ENCODE measurements at regions not wholly inside any gene's neighbourhood (a gene's known extent, or its start where the extent isn't known, plus 50 kb on each side); places are given as distances from the start of the nearest gene placed in this dataset.

- DNase-seq, result no peak
These were observed 148.5 kb downstream of the SOX2 start for GRCh38 chr3:181860235-181860634.

GRCh38 chr3:181862502-181862901, 150.8 kb downstream of the SOX2 start:
- DNase-seq, result no peak

- no peak for DNase-seq
These were observed 156.9 kb downstream of the SOX2 start for GRCh38 chr3:181868576-181869082.

- no peak for DNase-seq
These were observed 161.2 kb downstream of the SOX2 start for GRCh38 chr3:181872887-181873286.

- DNase-seq, result no peak
These were observed 168.2 kb downstream of the SOX2 start for GRCh38 chr3:181879926-181880325.

- DNase-seq, result no peak
These were observed 168.6 kb downstream of the SOX2 start for GRCh38 chr3:181880331-181880730.

GRCh38 chr3:181881749-181882148, 170.0 kb downstream of the SOX2 start:
- DNase-seq, result no peak

- no peak for DNase-seq
These were observed 174.3 kb downstream of the SOX2 start for GRCh38 chr3:181885868-181886630.

GRCh38 chr3:181886676-181887075, 175.0 kb downstream of the SOX2 start:
- no peak for DNase-seq

- DNase-seq, result no peak
These were observed 176.0 kb downstream of the SOX2 start for GRCh38 chr3:181887685-181888084.

GRCh38 chr3:181888234-181888633, 176.5 kb downstream of the SOX2 start:
- no peak for DNase-seq

GRCh38 chr3:181892848-181893247, 181.1 kb downstream of the SOX2 start:
- no peak for DNase-seq

- no peak for DNase-seq
These were observed 184.9 kb downstream of the SOX2 start for GRCh38 chr3:181896605-181897004.

GRCh38 chr3:181899702-181900101, 188.0 kb downstream of the SOX2 start:
- DNase-seq, result no peak

- no peak for DNase-seq
These were observed 189.9 kb downstream of the SOX2 start for GRCh38 chr3:181901626-181902025.

- DNase-seq, result no peak
These were observed 194.6 kb downstream of the SOX2 start for GRCh38 chr3:181906338-181906737.

GRCh38 chr3:181909241-181909640, 197.5 kb downstream of the SOX2 start:
- DNase-seq, result no peak

- no peak for DNase-seq
These were observed 200.7 kb downstream of the SOX2 start for GRCh38 chr3:181912384-181912783.

GRCh38 chr3:181913254-181913653, 201.5 kb downstream of the SOX2 start:
- no peak for DNase-seq

- no peak for DNase-seq
These were observed 203.8 kb downstream of the SOX2 start for GRCh38 chr3:181915551-181915950.

GRCh38 chr3:181916013-181916412, 204.3 kb downstream of the SOX2 start:
- no peak for DNase-seq

GRCh38 chr3:181917027-181917426, 205.3 kb downstream of the SOX2 start:
- no peak for DNase-seq

GRCh38 chr3:181919375-181919774, 207.7 kb downstream of the SOX2 start:
- no peak for DNase-seq

- DNase-seq, result no peak
These were observed 208.7 kb downstream of the SOX2 start for GRCh38 chr3:181920409-181920808.

- no peak for DNase-seq
These were observed 209.5 kb downstream of the SOX2 start for GRCh38 chr3:181921220-181921619.

All from DMS 273 treated with DMSO at 0.1 percent for 48 hours (cell line).